ENCODE measurements at regions not wholly inside any gene's neighbourhood (a gene's known extent, or its start where the extent isn't known, plus 50 kb on each side); places are given as distances from the start of the nearest gene placed in this dataset.

DNA sequence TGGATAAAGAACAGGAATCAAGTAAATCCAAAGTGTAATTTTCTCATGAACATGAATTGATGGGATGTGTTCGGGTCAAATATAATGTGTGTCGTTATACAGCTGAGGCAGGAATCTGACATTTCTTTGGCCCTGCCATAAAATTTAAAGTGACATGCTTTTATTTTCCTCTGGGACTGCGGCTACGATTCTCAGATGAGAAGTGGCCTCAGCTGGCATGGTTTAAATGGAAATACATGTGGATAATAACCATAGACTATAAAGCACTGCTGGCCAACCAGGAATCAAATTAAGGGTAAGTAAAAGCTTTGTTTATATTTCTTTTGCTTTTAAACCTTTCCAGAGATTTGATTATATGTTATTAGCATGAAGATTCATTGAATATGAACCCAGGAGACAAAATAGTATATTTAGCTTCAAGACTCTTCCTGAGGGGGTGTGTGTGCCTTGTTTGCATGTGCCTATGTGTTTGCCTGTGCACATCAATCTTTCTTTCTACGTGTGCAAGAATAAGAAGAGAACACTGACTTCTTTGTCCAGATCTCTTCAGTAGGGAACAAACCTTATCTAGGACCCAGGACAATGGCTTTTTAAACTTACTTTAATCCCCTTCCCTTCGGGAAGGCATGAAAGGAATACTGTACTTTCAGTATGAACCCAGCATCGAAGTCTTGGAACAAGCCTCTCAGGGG is 629.0 kb upstream of the PFKP start:
- TF ChIP-seq, protein P1, sequence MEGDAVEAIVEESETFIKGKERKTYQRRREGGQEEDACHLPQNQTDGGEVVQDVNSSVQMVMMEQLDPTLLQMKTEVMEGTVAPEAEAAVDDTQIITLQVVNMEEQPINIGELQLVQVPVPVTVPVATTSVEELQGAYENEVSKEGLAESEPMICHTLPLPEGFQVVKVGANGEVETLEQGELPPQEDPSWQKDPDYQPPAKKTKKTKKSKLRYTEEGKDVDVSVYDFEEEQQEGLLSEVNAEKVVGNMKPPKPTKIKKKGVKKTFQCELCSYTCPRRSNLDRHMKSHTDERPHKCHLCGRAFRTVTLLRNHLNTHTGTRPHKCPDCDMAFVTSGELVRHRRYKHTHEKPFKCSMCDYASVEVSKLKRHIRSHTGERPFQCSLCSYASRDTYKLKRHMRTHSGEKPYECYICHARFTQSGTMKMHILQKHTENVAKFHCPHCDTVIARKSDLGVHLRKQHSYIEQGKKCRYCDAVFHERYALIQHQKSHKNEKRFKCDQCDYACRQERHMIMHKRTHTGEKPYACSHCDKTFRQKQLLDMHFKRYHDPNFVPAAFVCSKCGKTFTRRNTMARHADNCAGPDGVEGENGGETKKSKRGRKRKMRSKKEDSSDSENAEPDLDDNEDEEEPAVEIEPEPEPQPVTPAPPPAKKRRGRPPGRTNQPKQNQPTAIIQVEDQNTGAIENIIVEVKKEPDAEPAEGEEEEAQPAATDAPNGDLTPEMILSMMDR (IDR thresholded peaks at IDR 0.05; ENCODE audit: low read depth, low read length), result no peak
- DNase-seq (ENCODE audit: extremely low read depth, low read depth), result no peak

- TF ChIP-seq, protein P1 (IDR thresholded peaks at IDR 0.05; ENCODE audit: low read depth, low read length), result no peak
- DNase-seq (ENCODE audit: extremely low read depth, low read depth), result no peak
Measured at GRCh38 chr10:2436933-2437332, 630.4 kb upstream of the PFKP start.

- TF ChIP-seq, protein P1 (IDR thresholded peaks at IDR 0.05; ENCODE audit: low read depth, low read length), result no peak
Measured at GRCh38 chr10:2431961-2432360, 635.4 kb upstream of the PFKP start.

GRCh38 chr10:2427412-2427811 is 639.9 kb upstream of the PFKP start:
- TF ChIP-seq, protein P1 (IDR thresholded peaks at IDR 0.05; ENCODE audit: low read depth, low read length), result no peak
- DNase-seq (ENCODE audit: extremely low read depth, low read depth), result no peak

More at GRCh38 chr10:2431961-2432360, 635.4 kb upstream of the PFKP start:
- no peak for DNase-seq (ENCODE audit: extremely low read depth, low read depth)

DNA sequence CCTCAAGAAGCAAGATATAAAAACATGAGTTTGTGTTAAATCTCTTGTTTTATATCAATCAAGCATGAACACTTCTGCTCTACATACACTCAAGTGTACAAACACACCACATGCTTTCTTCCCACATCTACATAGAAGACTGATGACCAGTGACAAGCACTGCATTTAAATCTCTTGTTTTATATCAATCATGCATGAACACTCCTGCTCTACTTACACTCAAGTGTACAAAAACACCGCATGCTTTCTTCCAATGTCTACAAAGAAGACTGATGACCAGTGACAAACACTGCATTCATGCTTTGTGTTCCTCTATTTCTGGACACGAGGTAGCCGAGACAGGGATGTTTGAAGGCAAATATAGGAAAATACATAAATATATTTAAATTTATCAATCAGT is 642.0 kb upstream of the PFKP start:
- TF ChIP-seq, protein P1 (IDR thresholded peaks at IDR 0.05; ENCODE audit: low read depth, low read length), result no peak

DNA sequence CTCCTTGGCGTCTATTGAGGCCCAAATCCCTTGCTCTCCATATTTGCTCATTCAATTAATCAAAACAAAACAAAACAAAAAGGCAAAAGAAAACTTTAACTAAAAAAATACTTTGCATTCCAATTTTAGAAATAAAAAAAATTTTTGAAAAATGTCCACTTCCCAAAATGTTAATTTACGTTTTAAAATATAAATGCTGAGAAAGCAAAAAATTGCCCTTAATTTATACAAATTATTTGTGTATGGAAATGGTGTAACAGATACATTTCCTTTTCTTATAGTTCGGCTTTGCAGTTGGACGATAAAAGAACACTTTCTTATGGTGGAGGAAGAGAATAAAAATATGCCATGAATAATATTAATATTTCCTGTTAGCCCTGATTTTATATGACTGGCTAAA is 652.8 kb upstream of the PFKP start:
- no peak for DNase-seq (ENCODE audit: extremely low read depth, low read depth)
- TF ChIP-seq, protein P1 (IDR thresholded peaks at IDR 0.05; ENCODE audit: low read depth, low read length), result no peak

More for the DNA sequence above, 642.0 kb upstream of the PFKP start:
- no peak for DNase-seq (ENCODE audit: extremely low read depth, low read depth)

- DNase-seq (ENCODE audit: extremely low read depth, low read depth), result no peak
- TF ChIP-seq, protein P1 (IDR thresholded peaks at IDR 0.05; ENCODE audit: low read depth, low read length), result no peak
Measured at GRCh38 chr10:2414039-2414438, 653.3 kb upstream of the PFKP start.
